ENCODE measurements at regions not wholly inside any gene's neighbourhood (a gene's known extent, or its start where the extent isn't known, plus 50 kb on each side); places are given as distances from the start of the nearest gene placed in this dataset.

DNA sequence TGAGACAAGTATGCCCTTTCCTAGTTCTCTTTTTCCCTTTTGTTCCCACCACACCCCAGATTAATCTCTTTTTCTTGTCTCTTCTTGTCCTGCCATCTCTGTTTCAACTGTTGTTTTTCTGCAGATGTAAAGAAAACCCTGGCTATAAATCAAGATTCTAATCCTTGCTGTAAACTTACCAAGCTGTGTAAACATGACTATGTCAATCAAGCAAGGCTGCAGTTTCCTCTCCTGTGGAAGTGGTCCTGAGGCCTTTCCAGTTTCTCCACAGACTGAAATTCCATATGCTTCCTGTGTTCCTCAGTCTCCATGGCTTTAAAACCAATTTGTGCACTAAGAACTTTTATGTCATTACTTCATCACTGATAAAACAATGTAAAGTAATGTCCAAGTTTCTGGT is 288.8 kb upstream of the PIK3C3 start:
- TF ChIP-seq CTCF (IDR thresholded peaks at IDR 0.05) (no peak), EZH2 (IDR thresholded peaks at IDR 0.05) (no peak), EZH2phosphoT487 (IDR thresholded peaks at IDR 0.05) (no peak)
